Panc1 (cell line): ENCODE measurements at regions not wholly inside any gene's neighbourhood (a gene's known extent, or its start where the extent isn't known, plus 50 kb on each side); places are given as distances from the start of the nearest gene placed in this dataset.

Source experiments
- ATAC-seq: fragments of 200-7000 bp; cut with Tn5 transposase; 2 replicates; pipeline ENCODE4 v1.9.1; 2020; ENCODE audit warnings: mild to moderate bottlenecking, moderate library complexity
- BruUV-seq: library from RNA; stranded (reverse); fragments of 400-500 nt; replicated peaks from 2 replicates; lab custom pipeline; 2021; lab: Mats Ljungman, UMichigan
- CTCF ChIA-PET: fragments of 300-600 bp; sonication (Branson Sonifier 250); formaldehyde crosslinking; loops from one replicate; lab custom pipeline; 2022; ENCODE audit warnings: antibody characterized with exemption; lab: Charles Lee
- POLR2A ChIA-PET: fragments of 300-600 bp; sonication (Branson Sonifier 250); formaldehyde crosslinking; loops from one replicate; lab custom pipeline; 2022; ENCODE audit warnings: antibody characterized with exemption; lab: Charles Lee
- DNase-seq: peaks from one replicate; pipeline ENCODE4 v3.0.0-alpha.2; 2010; ENCODE audit warnings: low read depth, low spot score
- H3K27ac ChIP-seq: 2 replicates; pipeline ENCODE4 v1.5.1; 2011; ENCODE audit warnings: mild to moderate bottlenecking, low read length, inconsistent platforms
- H3K27me3 ChIP-seq: fragments of 200-500 bp; sonication (Bioruptor generic); 2 replicates; pipeline ENCODE4 v1.6.0; 2014; ENCODE audit warnings: low read length, inconsistent platforms; ENCODE audit not compliant: control insufficient read depth, insufficient read depth
- H3K36me3 ChIP-seq: fragments of 200-500 bp; sonication (Bioruptor generic); 2 replicates; pipeline ENCODE4 v1.5.1; 2014; ENCODE audit warnings: inconsistent platforms, mild to moderate bottlenecking, low read length, moderate library complexity; ENCODE audit not compliant: control insufficient read depth, insufficient read depth
- H3K4me1 ChIP-seq: 2 replicates; pipeline ENCODE4 v1.5.1; 2011; ENCODE audit warnings: inconsistent platforms, mild to moderate bottlenecking, low read length, moderate library complexity; ENCODE audit not compliant: control insufficient read depth, insufficient read depth
- H3K4me3 ChIP-seq, 2 experiments: 2 replicates each; pipeline ENCODE4 v1.5.1; 2011 to 2012; ENCODE audit warnings: low read depth in 2 of 2, low read length in 2 of 2, mild to moderate bottlenecking in 2 of 2, inconsistent platforms in 1 of 2, moderate library complexity in 1 of 2
- H3K9me3 ChIP-seq: fragments of 200-500 bp; sonication (Bioruptor generic); 2 replicates; pipeline ENCODE4 v1.5.1; 2014; ENCODE audit warnings: low read depth, mild to moderate bottlenecking, inconsistent platforms, low read length, moderate library complexity; ENCODE audit not compliant: control insufficient read depth, insufficient read depth
- POLR2AphosphoS5 ChIP-seq: IDR thresholded peaks from 2 replicates; pipeline ENCODE4 v1.6.1; 2012; ENCODE audit warnings: mild to moderate bottlenecking, low read depth, low read length, moderate library complexity
- REST ChIP-seq, 2 experiments: IDR thresholded peaks; 2 replicates each; pipeline ENCODE4 v1.6.1; 2011 to 2012; ENCODE audit warnings: low read depth in 2 of 2, control low read depth in 1 of 2, low read length in 1 of 2, mild to moderate bottlenecking in 1 of 2, moderate library complexity in 1 of 2; ENCODE audit not compliant: insufficient read depth in 1 of 2
- SIN3A ChIP-seq: IDR thresholded peaks from 2 replicates; pipeline ENCODE4 v1.6.1; 2012; ENCODE audit warnings: low read depth, mild to moderate bottlenecking, low read length, moderate library complexity, borderline replicate concordance; ENCODE audit not compliant: insufficient read depth
- TCF7L2 ChIP-seq: IDR thresholded peaks from 2 replicates; pipeline ENCODE4 v1.6.1; 2011; ENCODE audit warnings: mild to moderate bottlenecking, low read depth, low read length, inconsistent platforms
- in situ Hi-C: cut with HindIII; loops from 2 replicates; pipeline ENCODE4 v1.10.0; 2016; ENCODE audit warnings: low sequenced_read_pairs, low pct_unique_long_range_greater_than_20kb
- intact Hi-C: fragments of 100-400 bp; cut with micrococcal nuclease; formaldehyde crosslinking; loops from one replicate; pipeline ENCODE4 v1.10.0; 2022; ENCODE audit not compliant: unreplicated experiment
- TF ChIP-seq, protein P1 (sequence below): fragments of 450-650 bp; IDR thresholded peaks from 2 replicates; pipeline ENCODE4 v1.5.1; 2017; ENCODE audit warnings: mild to moderate bottlenecking

- Histone ChIP-seq H3K36me3 (no peaks in the 10 kb centered on the region), H3K4me1 (no peaks in the 10 kb centered on the region), H3K9me3 (no peaks in the 10 kb centered on the region), H3K27me3 (no peaks in the 10 kb centered on the region), H3K27ac (no peak overlapping the region; the same call in 1 of the 2 replicates), H3K4me3 (no peak overlapping the region)
- DNase-seq = no peak
- ChIA-PET POLR2A (no interaction called here), CTCF (no interaction called here)
- intact Hi-C loops (no loop called here), in situ Hi-C loops (no loop called here)
- ATAC-seq = no peak
- no TSS peak for BruUV-seq
- no peak for TF ChIP-seq TCF7L2
- TF ChIP-seq REST (IDR thresholded peaks at IDR 0.05; ENCODE audit: insufficient read depth in 1 of 2, low read depth in 2 of 2, low read length in 1 of 2) = no peak
- TF ChIP-seq, protein P1, sequence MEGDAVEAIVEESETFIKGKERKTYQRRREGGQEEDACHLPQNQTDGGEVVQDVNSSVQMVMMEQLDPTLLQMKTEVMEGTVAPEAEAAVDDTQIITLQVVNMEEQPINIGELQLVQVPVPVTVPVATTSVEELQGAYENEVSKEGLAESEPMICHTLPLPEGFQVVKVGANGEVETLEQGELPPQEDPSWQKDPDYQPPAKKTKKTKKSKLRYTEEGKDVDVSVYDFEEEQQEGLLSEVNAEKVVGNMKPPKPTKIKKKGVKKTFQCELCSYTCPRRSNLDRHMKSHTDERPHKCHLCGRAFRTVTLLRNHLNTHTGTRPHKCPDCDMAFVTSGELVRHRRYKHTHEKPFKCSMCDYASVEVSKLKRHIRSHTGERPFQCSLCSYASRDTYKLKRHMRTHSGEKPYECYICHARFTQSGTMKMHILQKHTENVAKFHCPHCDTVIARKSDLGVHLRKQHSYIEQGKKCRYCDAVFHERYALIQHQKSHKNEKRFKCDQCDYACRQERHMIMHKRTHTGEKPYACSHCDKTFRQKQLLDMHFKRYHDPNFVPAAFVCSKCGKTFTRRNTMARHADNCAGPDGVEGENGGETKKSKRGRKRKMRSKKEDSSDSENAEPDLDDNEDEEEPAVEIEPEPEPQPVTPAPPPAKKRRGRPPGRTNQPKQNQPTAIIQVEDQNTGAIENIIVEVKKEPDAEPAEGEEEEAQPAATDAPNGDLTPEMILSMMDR = no peak
- TF ChIP-seq SIN3A = no peak
- TF ChIP-seq POLR2AphosphoS5 = no peak
Measured at GRCh38 chr6:105573138-105573537, 170.3 kb upstream of the PREP start.

DNA sequence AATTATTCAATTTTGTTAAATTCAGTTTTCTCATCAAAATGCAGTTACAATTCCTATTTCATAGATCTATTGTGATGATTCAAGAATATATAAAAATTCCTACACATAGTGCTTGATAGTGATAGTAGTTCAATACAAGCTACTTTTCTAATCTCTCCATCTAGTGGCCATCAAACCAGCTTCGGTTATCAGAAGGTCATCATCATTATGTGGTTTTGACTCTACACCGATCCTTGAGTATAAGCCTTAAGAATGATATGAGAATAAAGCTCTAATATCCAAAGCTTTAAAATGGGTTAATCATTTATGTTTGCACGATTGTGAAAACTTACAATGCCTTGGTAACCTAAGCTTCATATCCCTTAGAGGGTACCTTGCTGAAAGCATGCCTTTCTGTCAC lies 167.5 kb upstream of the PREP start:
- in situ Hi-C loops = no loop called here
- Histone ChIP-seq H3K4me1 (no peaks in the 10 kb centered on the region), H3K27ac (peak overlapping the region; percentile 5; the same call in 1 of the 2 replicates), H3K27me3 (no peaks in the 10 kb centered on the region), H3K9me3 (no peaks in the 10 kb centered on the region), H3K36me3 (no peaks in the 10 kb centered on the region), H3K4me3 (no peak overlapping the region)
- ATAC-seq = no peak
- no TSS peak for BruUV-seq
- TF ChIP-seq REST (IDR thresholded peaks at IDR 0.05; ENCODE audit: insufficient read depth in 1 of 2, low read depth in 2 of 2, low read length in 1 of 2) = no peak
- TF ChIP-seq TCF7L2 = no peak
- no peak for TF ChIP-seq SIN3A
- TF ChIP-seq, protein P1 = no peak
- TF ChIP-seq POLR2AphosphoS5 = no peak
- intact Hi-C loops = no loop called here
- POLR2A ChIA-PET = interaction anchor here (0.6 kb wide), 1 partner anchor 534 kb away, joined by 15 read pairs; no protein-coding TSS in a partner anchor
- DNase-seq = no peak
- CTCF ChIA-PET = no interaction called here
